CD4-positive, alpha-beta T cell treated with Interleukin-1 beta for 1 hour (primary cell): ENCODE measurements at regions not wholly inside any gene's neighbourhood (a gene's known extent, or its start where the extent isn't known, plus 50 kb on each side); places are given as distances from the start of the nearest gene placed in this dataset.
"Not testable (repeated sequence)": the region's sequence is repeated elsewhere in the genome, so short reads cannot be mapped to it uniquely, and the experiment has no call there.

Experiments
- DNase-seq, 2 donors: peaks; one replicate each; pipeline ENCODE4 v3.0.0-alpha.2; 2020 to 2022

DNA sequence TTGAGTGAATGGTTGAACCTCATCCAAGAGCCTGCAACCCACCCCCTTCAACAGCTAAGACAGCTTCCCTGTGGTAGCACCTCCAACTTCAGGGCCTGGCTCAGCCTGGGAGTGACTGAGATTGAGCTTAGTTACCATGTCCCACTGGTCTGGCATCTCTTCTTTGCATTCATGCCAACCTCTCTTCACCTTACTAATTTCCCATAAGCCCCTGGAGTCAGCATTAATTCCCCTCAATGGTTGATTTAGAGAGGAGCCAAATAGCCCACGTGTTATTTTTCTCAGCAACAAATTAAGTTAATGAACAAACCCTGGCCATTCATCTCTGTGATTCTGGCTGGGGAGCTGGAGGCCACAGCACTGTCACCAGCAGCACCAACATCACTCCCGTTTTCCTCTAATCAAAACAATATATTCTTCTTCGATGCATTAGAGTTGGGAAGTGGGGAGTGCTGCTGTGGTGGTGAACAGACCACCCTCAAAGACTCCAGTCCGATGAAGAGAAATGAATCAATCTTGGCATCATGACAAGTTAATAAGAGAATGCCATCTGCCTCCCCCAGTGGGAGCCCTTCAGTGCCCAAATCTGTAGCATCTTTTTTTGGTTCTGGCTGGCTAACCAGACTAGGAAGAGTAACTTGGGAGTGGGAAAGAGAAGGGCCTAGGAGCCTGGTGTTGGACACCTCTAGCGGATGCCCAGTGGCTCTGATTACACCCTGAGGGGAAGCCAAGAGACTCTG lies 83.2 kb upstream of the ADRA1D start:
- no peak for DNase-seq

DNA sequence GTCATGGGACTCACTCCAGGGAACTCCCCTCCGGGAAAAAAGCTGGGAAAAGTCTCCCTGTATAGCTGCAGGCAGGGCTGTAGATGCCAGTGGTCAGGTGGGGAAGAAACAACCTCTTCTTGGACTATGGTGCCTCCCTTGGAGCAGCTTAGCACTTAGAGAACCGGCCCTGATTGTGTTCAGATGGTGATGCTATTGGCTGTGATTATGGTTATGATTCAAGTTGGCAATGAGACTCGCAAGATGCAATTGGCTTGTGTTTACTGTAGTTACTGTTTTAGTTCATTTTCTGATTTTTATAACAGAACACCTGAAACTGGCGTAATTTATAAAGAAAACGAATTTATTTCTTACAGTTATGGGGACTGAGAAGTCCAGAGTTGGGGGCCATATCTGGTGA lies 80.9 kb upstream of the ADRA1D start:
- DNase-seq, result no peak

DNA sequence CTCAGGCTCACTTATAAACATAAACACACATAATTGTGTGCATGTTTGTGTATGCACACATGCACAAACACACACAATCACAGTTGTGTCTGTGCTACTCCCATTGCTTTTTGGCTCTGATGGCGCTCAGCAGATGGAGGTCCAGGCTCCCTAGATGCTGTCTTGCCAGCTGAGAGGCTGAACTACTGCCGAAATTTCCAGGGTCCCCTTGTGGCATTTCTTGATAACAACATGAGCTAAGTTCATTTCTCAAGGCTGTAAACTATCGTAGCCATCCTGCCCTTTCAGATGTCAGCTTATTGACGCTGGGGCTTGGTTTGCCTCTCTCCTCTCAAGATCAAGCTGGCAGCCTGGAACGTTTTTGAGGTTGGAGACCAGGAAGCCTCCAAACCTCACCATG lies 80.1 kb upstream of the ADRA1D start:
- DNase-seq, result no peak

DNA sequence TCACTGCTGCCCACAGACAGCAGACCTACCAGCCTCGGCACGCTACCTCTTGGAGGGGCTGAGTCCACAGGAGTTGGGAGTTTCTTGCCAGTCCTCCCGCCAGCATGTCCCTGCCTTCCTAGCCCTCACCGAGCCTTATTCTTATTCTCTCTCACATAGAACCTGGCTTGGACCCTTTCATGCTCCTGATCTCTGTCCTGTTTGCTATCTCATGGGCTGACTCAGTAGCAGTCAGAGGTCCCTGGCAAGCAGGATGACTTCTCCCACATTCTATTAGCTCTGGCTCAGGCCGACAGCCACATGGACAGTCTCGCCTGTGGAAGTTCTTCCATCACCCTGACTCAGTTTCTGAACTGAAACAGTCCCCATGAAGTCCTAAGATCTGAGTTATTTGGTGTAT lies 79.5 kb upstream of the ADRA1D start:
- no peak for DNase-seq

DNA sequence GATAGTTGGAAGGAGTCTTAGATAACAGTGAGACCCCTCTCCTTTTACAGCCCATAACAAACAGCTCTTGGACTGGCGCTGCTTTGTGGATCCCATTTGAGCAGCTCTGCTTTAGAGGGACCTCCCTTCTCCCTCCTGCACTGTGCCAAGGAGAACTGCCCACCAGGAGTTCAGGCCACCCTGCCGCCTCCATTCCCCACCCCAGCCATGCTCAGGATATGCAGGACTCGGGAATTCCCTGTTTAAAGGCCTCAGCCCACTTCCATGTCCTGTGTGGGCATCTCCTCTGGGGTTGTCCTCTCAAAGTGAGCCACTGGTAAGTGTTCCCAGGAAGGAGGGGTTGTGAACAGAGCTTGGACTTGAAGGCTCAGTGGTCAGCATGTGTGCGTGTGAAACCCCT lies 78.9 kb upstream of the ADRA1D start:
- no peak for DNase-seq

DNA sequence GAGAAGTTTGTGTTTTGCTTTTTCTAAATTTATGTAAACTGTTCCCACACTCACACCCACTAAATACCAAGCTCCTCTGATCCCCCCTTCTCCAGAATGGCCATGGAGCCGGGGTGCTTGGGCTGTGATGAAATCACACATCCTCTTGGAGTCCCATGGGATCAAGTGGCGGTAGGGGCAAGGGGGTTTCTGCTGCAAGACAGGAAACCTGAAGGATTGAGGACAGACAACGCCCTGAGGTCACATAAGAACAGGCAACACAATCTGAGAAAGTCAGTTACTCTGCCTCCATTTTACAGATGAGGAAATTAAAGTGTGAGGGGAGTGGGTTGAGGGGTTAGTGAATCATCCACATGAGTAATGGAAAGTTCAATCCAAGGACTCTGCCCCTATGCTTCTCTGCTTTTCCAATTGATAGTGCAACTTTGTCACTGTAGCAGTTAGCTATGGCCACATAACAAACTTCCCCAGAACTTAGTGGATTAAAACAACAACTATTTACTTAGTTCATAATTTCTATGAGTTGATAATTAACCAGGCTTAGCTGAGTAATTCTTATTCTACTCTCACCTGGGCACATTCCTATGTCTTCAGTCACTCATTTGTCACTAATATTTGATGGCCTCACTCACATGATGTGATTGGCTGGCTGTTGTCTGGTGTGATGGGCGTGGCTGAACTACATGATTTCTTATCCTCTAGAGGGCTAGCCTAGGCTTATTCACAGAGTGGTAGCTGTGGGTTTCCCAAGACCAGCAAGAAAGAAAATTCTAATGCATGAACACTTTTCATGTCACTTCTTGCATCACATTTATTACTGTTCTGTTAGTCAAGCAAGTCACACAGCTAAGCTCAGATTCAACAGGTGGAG lies 77.3 kb upstream of the ADRA1D start:
- DNase-seq, result no peak

DNA sequence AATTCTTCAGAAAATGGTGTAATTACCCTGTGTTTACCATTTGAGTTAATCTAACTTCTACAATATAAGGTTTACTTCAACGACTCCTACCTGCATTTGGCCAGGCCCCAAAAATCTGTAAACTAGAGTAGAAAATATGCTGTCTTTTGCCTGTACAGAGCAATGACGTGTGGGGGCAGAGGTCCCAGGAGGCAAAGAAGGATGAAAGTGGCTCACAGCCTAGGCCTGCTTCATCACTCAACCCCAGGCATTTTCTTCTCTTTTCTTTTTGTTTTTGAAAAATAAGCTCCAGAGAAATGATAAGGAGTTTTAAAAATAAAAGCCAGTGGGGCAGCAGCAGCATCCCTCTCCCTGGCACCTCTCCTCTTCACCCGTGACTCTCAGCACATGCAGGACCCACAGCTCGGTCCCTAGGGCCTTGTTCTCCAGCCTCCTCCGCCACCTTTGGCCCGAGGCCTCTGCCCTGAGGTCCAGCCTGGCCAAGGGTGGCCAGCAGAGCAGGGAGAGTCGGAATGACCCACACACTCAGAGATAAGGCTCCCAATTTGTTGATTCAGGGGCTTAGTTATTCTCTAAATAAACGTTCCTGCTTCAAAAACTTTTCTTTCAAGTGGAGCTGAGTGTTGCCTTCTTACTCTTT lies 76.6 kb upstream of the ADRA1D start:
- DNase-seq, result no peak

DNA sequence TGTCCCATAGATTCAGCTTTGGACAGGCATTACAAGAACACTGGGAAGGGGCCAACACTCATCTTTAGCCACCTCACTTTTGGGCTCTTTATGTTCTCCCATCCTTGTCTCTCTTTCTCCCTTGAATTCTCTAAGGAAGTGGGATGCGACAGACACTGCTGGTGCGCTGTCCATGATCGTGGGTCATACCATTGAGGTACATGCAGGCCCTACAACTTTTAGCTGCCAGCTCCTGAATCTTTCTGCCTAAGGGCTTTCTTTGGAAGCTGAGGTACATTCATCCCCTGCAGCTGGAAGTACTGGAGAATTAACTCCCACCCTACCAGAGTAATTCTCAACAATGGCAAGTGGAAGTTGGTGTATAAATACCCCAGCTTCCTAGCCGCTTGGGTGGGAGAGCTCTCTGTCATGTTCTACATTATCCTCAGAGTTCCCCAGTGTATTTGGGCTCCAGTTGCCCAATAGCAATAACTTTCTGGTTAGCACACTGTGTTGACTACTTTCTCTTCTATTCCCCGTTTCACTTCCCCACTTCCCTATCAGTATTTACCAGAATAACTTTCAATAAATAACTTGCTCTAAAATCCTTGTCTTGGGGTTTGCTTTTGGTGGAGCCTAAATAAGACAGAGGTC lies 75.6 kb upstream of the ADRA1D start:
- DNase-seq, result no peak

DNA sequence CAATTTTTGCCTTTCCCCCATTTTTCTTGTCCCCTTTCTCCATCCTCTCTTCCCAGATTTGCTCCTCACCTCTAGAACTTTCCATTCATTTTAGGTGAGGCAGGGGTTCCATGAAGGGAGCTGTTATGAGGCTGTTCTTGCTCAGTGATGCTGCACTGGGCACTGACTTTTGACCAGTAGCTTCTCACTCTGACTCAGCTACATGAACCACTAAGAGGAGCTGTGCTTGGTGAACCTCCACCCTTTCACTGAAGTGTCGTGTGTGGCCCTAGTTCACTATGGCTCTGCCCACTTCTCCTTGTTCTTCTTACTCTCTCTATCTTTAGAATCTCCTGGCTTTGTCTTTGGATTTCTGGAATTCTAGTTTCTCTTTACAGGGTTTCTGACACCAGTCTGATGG lies 73.4 kb upstream of the ADRA1D start:
- no peak for DNase-seq

DNA sequence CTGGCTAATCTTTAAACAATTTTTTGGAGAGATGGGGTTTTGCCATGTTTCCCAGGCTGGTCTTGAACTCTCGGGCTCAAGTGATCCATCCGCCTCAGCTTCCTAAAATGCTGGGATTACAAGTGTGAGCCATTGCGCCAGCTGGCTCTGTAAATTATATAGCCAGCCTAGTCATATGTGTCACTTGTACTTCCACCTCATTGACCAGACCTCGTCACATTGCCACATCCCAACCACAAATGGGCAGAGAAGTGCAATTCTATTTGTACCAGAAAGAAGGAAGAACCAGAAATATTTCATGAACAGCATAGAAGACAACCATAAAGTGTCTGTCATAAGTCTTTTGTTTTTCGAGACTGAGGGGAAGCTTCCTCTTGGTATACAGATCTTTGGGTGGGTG lies 71.2 kb upstream of the ADRA1D start:
- DNase-seq, result peak; percentile 8 to 65

DNA sequence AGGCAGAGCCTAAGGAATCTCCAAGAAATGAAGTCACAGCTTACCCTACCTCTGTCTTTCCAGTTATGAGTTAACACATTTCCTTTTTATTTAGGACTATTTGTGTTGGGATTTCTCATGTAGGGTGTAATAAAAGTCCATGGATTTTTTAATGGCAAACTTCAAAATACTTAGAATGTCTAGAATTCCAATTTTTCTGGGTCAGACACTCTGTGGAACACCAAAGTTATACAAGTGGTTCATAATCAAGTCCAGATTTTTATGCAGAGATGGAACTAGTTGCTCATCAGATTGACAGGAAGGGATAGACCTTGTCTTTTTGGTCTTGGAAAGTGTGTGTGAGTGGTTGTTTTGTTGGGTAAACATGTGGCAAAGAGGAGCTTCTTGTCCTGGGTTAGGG lies 69.8 kb upstream of the ADRA1D start:
- DNase-seq, result no peak

DNA sequence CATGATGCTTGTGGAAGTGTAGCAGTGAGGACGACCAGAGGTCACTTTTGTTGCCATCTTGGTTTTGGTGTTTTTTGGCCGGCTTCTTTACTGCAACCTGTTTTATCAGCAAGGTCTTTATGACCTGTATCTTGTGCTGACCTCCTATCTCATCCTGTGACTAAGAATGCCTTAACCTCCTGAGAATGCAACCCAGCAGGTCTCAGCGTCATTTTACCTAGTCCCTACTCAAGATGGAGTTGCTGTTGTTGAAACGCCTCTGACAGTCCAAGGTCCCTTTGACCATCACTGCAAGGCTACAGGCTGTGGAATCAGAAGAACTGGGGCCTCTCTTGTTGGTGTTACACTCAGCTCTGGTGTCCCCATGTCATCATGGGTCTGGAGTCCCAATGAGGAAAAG lies 61.5 kb upstream of the ADRA1D start:
- DNase-seq, result not testable (repeated sequence)

DNA sequence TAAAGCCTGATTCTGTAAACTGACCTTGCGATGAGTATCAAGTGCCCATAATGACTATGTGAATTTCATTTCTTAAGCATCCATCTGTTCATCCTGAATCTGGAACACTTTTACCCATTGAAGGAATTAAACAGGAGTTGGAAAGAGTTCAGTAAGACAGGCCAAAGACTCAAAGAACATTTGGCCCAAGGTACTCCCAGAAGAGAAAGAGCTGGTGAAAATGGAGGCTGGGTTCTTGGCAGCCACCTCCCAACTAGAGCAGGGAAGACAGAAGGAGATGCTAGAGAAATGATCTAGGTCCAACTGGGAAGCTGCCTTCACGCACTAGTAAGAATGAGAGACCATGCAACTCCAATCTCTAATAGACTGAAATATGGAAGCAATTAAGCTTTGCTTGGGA lies 57.1 kb upstream of the ADRA1D start:
- DNase-seq, result no peak

DNA sequence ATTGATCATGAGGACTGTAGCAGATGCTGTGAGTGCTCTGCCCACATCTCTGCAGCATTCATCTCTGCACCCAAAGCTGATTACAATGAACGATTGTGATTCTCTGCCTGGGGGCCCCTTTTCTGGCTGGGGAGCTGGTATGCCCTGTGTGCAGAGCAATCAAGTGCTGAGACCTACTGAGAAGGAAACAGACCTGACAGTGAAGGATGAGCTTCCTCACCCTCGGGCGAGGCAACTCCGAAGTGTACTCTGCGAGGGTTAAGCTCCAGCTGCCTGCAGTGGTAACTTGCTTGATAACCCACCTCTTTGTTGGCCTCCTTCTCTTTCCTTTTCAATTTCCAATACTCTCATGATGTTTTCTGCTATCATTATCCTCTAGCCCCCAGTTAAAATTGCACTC lies 56.0 kb upstream of the ADRA1D start:
- no peak for DNase-seq

DNA sequence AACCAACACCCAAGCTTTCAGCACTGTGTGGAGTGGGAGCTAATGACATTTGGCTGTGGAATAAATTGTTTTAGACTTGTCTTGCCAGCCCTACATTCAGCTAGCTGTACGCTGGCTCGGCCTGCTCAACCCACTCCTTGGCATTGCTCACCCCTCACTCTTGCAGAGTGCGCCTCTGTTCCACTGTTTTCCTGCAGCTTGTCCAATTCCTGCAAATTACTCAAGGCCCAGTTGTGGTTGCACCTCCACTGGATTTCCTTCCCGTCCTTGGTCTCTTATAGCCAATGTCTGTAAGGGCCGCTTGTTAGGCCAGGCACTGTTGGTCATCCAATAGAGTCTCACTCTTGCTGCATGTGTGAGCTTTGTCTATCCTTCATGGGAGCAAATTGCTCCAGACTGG lies 55.5 kb upstream of the ADRA1D start:
- DNase-seq, result no peak

DNA sequence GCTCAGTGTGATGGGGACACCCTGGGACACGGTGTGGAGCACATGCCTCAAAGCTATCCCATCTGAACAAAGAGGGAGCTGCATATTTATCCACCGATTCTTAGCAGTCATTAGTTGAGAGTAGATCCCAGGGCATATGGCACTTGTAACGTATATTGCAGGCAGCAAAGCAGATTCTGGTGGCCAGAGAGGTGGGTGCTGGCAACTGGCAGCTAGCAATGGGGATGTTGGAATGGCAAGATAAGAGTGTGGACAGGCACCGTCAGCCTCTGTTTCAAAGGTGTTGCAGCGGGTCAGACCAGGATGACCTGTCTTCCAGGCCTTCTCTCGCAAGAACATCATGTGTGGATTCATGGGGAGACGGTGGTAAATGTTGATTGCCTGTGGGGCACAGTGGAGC lies 54.0 kb upstream of the ADRA1D start:
- no peak for DNase-seq

DNA sequence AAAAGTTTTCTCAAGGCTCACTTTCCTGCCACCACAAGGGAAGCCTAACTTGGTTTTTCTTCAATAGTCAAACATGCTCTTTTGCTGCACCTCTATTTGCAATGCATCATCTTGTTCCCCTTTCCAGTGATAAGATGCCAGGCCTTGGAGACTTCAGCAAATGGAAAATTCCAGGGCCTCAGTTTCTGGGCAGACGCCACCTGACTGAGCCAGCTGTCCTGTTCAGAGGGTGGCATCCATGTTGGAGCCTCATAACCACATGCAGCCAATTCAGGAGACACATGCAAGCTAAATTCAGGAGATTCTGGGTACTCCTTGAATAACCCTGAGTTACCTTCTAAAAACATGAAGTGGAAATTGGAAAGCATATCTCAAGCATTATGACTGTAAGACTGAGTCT lies 51.8 kb upstream of the ADRA1D start:
- no peak for DNase-seq

DNA sequence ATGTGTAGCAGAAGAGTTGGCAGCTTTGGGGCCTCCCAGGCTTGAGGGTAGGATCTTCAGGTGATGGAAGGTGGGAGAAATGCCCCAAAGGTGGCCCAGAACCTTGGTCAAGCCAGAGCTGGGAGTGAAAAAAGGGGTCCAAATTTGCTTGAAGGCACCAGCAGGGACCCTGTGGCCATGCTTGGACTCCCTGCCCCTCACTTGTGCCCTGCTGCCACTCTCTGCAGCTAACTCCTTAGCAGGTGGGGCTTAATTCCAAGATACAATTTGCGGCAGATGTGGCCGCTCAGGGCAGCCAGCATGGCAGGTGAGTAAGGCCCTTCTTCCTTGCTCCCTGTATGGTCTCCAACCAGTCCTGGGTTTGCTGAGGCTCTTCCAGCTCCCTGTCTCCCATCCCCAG lies 51.3 kb upstream of the ADRA1D start:
- DNase-seq, result no peak

DNA sequence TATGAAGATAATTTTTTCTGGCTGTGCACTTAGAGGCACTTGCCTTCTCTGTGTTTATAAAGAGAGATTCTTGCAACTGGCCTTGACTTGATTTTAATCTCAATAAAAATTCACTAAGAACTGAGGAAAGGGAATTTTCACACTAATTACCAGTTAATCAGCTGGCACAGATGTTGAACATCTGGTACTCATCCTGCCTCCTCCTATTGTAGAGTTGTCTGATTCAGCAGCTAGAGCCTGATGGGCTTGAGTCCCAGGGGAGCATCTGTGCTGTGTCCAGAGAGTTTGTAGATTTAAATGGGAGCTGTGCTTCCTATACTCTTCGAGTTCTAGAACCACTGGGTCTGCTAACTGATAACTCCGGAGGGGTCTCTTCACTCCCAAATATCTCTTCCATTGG lies 50.7 kb upstream of the ADRA1D start:
- DNase-seq, result no peak

DNA sequence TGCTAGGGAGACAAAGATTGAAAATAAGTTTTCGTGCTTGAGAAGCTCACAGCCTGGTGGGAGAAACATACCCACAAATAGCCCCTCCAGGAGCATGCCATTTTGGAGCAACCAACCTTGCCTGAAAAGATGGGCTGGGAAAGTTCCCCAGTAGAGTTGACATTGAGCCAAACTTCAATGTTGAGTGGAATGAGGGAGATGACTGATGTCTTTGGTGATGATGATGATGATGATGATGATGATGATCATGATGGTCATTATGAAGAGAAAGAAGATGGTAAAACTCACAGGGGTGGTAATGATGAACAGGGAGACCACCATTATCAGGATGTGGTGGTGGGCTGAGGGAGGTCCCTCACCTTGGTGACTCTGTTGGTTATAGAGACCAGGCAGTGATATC lies 50.1 kb upstream of the ADRA1D start:
- no peak for DNase-seq
